GM13976 (cell line): ENCODE measurements at regions not wholly inside any gene's neighbourhood (a gene's known extent, or its start where the extent isn't known, plus 50 kb on each side); places are given as distances from the start of the nearest gene placed in this dataset.

ENCODE experiments used
- DNase-seq: peaks from one replicate; pipeline ENCODE4 v3.0.0; 2012; ENCODE audit warnings: low spot score
- in situ Hi-C: fragments of 300-500 bp; cut with MboI; formaldehyde crosslinking; loops from one replicate; pipeline ENCODE4 v1.12.0; 2022; ENCODE audit warnings: low sequenced_read_pairs, mixed read lengths, inconsistent platforms; ENCODE audit not compliant: unreplicated experiment
- TF ChIP-seq, protein P1 (sequence below): IDR thresholded peaks from 2 replicates; pipeline ENCODE4 v1.5.1; 2012; ENCODE audit warnings: borderline replicate concordance, mild to moderate bottlenecking; ENCODE audit not compliant: insufficient read depth; ENCODE audit errors: extremely low read depth, missing control alignments, control extremely low read depth

DNA sequence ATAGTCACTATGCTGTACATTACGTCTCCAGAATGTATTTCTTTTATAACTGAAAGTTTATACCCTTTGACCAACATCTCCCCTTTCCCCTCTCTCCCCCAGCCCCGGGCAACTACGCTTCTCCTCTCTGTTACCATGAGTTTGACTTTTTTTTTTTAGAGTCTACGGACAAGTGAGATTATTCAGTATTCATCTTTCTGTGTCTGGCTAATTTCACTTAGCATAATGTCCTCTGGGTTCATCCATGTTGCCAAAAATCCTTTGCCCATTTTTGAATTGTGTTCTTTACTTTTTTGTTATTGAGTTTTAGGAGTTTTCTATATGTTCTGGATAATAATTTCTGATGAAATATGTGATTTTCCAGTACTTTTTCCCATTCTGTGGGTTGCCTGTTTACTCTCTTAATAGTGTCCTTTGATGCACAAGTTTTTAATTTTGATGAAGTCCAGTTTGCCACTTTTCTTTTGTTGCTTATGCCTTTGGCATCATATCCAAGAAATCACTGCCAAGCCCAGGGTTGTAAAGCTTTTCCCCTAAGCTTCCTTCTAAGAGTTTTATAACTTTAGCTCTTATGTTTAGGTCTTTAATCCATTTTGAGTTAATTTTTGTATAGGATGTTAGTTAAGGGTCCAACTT is 126.7 kb upstream of the NSMCE3 start:
- TF ChIP-seq, protein P1, sequence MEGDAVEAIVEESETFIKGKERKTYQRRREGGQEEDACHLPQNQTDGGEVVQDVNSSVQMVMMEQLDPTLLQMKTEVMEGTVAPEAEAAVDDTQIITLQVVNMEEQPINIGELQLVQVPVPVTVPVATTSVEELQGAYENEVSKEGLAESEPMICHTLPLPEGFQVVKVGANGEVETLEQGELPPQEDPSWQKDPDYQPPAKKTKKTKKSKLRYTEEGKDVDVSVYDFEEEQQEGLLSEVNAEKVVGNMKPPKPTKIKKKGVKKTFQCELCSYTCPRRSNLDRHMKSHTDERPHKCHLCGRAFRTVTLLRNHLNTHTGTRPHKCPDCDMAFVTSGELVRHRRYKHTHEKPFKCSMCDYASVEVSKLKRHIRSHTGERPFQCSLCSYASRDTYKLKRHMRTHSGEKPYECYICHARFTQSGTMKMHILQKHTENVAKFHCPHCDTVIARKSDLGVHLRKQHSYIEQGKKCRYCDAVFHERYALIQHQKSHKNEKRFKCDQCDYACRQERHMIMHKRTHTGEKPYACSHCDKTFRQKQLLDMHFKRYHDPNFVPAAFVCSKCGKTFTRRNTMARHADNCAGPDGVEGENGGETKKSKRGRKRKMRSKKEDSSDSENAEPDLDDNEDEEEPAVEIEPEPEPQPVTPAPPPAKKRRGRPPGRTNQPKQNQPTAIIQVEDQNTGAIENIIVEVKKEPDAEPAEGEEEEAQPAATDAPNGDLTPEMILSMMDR: no peak
- no peak for DNase-seq
- in situ Hi-C loops: no loop called here

DNA sequence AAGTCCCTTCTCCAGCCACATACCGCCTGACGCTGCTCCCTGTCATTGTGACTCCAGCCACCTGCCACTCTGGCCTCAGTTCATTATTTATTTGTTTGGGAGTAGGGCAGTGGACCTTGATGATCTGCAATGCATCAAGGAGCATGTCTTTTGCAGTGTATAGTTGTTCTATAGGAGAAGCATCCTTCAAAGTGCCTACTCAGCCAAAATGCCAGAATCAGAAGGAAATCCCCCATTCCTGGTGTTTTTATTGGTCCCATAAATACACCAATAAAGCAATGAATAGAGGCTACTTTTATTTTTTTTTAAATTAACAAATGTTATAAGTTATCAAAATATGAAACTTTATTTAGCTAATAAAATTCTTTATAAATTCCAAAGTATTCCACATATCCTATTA is 123.8 kb upstream of the NSMCE3 start:
- in situ Hi-C loops: no loop called here
- no peak for DNase-seq
- TF ChIP-seq, protein P1: no peak

DNA sequence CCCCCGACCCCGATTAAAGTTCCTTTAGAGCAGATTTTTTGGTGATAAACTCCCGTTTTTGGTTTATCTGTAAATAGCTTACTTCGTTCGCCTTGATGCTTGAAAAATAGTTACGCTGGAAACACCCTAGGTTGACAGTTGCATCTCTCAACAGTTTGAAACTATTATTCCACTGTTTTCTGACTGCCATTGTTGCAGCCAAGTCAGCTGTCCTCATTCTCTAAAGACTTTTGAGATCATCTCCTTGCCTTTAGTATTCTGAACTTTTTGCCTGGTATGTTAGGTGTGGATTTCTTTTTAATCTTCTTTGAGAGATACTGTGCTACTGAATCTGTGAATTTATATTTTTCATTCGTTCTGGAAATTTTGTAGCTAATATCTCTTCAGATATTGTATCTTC is 122.7 kb upstream of the NSMCE3 start:
- TF ChIP-seq, protein P1: no peak
- no peak for DNase-seq
- in situ Hi-C loops: no loop called here

DNA sequence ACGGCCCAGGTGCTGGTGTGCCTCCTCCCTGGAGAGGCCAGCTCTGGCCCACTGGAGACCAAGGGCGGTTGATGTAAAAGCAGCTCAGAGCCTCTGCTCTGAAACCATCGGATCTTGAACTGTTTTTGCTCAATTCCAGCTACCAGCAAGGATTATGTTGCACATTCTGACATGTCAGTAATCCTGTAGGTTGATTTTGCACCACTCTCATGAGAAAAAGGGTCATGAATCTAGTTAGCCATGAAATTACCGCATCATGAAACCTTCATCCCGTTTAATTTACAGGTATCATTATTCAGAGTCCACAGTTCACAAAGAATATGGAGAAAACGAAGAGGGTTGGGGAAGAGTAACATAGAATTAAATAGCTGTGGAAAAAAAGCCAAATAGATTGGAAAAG is 120.4 kb upstream of the NSMCE3 start:
- no peak for DNase-seq
- in situ Hi-C loops: no loop called here
- TF ChIP-seq, protein P1: no peak

DNA sequence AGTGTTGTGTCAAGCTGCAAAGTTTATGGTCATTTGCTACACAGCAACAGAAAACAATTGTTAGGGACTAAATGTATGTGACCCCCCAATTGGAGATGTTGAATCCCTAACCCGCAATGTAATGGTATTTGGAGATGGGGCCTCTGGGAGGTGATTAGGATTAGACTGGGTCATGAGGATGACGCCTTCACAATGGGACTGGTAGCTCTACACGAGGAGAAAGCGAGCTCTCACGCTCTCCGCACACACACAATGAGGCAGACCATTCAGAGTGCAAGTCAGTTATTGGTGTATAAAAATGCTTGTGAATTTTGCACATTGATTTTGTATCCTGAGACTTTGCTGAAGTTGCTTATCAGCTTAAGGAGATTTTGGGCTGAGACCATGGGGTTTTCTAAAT is 116.9 kb upstream of the NSMCE3 start:
- TF ChIP-seq, protein P1: no peak
- in situ Hi-C loops: no loop called here
- DNase-seq: no peak

DNA sequence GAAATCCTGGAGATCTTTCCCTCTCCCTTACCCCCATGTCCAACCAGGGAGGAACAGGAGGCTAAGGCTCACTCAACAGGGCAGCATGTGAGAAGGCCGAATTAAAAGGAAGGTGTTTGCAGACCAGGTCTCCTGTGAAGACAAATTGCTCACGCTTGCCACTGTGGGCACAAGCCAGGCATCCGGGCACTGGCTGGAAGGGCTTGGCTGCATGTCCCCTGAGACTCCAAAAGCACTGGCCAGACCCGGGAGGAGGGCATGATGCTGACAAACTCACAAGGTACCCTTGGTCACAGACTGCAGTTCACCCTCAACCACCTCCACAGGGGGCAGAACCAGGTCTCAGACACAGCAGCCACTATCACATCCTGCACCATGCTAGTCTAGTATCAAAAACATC is 113.7 kb upstream of the NSMCE3 start:
- TF ChIP-seq, protein P1: no peak
- DNase-seq: no peak
- in situ Hi-C loops: no loop called here
